ENCODE measurements at regions not wholly inside any gene's neighbourhood (a gene's known extent, or its start where the extent isn't known, plus 50 kb on each side); places are given as distances from the start of the nearest gene placed in this dataset.
"Not testable (repeated sequence)": the region's sequence is repeated elsewhere in the genome, so short reads cannot be mapped to it uniquely, and the experiment has no call there.

DNA sequence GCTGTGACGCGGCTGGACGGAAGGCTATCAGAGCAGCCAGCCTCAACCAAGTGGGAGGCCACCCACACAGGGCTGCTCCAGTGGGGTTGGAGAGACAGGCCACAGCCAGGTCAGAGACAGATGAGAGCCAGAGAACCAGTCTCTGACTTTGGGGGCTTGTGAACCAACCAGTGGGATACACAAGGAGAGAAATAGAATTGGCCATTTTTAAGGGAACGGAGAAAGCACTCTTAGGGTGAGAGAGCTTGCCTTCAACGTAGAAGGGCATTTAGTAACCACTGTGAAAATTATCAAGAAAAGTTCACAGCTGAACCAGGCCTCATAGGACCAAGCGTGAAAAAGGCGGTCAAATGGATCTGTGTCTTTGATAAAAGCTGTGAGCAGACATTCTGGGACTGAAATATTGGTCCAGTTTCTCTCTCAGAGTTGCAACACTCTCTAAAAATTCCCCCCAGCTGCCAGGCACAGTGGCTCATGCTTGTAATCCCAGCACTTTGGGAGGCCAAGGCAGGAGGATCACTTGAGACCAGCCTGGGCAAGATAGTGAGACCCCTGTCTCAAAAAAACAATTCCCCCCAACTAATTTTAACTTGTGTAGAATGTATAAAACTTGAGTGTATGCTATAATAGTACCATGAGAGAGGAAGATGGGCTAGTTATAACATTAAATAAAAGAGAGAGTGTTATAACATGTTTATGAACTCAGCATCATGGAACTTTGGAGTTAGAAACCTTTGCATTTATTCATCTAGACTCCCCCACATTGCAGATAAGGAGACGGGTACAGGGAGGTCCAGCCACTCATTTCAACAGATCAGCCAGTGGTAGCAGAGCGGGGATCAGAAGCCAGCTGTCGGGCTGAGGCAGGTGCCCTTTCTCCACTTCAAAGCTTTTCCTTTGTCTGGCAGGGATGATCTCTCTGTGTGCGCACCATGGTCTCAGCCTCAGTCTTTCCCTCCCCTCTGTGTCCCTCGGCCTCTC lies 132.2 kb downstream of the NPIPB11 start:
- DNase-seq (ENCODE audit: low spot score): not testable (repeated sequence)

DNA sequence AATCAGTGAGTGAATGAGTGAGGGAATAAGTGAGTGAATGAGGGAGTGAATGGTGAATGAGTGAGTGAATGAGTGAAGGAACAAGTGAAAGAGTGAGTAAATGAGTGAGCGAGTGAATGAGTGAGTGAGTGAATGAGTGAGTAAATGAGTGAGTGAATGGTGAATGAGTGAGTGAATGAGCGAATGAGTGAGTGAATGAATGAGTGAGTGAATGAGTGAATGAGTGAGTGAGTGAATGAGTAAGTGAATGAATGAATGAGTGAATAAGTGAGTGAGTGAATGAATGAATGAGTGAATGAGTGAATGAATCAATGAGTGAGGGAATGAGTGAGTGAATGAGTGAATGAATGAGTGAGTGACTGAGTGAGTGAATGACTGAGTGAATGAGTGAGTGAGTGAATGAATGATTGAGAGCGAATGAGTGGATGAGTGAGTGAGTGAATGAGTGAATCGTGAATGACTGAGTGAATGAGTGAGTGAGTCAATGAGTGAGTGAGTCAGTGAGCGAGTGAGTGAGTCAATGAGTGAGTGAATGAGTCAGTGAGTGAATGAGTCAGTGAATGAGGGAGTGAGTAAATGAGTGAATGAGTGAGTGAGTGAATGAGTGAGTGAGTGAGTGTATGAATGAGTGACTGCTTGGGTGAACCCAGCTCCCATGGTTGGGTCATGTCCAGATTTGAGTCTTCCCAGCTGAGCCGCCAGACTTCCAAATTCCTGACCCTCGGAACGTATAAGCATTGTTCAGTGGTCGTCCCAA lies 133.0 kb downstream of the NPIPB11 start:
- not testable (repeated sequence) for DNase-seq (ENCODE audit: low spot score)

DNA sequence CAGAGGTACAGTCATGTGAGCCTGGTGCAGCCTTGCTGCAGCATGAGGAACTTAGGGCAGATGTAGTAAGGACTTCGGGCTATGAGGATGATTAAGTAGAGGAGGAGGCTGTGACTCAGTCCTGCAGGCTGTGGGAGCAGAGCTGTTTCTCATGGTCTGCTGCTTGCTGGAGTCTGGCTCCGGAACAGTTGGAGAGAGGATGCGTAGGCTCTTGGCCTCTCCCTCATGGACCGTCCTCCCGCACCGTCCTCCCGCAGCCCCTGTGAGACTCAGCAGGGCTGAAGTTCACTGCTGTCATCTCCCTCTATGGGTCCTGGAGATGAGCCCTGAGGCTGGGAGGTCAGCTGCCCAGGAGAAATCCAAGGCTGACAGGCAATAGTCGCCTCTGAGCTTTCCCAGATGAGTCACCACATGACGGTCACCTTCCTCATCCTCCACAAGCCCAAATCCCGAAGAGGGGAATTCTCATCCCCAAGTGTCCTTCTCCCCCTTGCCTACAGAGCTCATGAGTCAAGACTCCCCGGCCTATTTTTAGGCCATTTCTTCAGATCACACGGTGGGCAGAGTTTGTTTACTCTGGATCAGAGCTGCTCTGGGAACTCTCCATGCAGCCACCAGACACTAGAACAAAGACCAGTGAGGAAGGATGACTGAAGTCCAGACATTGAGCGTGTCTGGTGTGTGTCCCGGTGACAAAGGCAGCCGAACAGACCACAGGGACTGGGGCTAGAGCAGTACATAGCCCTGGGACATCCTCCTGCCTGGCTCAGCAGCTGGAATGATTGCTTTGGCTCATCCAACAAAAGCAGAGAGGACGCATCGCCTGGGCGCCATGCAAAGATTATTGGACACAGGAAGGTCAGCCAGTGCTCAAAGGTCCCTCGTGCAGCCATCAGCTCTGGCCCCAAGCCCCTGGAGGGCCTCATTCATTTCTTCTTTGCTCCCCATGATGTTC lies 134.5 kb downstream of the NPIPB11 start:
- not testable (repeated sequence) for DNase-seq (ENCODE audit: low spot score)

DNA sequence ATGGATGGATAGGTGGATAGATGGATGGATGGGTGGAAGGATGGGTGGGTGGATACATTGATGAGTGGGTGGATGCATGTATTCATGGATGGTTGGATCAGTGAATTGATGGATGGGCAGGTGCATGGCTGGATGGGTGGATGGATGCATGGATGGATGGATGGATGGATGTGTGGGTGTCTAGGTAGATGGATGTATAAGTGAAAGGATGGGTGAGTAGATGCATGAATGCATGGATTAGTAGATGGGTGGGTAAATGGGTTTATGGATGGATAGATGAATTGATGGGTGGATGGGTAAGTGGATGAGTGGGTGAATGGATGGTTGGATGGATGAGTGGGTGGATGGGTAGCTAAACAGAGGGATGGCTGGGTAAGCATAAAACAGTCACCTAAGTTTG lies 135.6 kb downstream of the NPIPB11 start:
- DNase-seq (ENCODE audit: low spot score): not testable (repeated sequence)

DNA sequence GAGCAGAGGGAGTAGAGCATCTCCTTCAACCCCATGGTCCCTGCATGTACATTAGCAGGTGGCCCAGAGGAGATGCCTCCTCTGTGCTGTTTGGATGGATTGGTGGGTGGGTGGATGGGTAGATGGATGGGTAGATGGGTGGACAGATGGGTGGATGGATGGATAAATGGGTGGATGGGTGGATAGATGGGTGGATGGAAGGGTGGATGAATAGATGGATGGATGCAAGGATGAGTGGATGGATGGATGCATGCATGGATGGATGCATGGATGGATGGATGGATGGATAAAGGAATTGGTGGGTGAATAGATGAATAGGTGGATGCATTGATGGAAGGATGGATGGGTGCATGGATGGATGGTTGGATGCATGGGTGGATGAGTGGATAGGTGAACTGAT lies 136.5 kb downstream of the NPIPB11 start:
- not testable (repeated sequence) for DNase-seq (ENCODE audit: low spot score)

DNA sequence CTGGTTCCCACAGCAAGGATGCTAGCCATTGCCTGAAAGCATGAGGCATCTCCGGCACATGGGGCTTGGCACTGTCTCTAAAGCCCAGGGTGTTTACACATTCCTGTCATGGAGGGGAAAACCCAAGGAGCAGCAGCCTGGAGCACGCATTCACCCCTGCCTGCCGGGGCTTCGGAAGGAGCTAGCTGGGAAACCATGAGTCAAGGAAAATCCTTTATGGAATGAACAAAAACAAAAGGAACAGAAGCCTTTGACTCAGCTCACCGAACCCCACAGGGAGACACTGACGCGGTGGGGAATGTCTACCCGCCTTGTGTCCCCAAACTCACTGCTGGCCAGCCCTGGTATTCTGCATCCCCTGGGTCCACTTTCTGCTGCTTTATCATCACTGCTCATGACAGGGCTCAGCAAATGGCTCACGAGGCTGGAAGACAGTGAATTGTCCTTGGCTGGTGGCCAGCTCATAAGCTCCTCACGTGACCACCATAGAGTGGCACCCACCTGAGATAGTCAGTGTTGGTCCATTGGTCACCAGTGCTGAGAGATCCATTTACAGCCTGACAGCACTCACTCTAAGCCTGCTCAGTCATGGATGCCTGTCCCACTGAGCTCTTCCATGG lies 137.2 kb downstream of the NPIPB11 start:
- DNase-seq (ENCODE audit: low spot score): not testable (repeated sequence)

DNA sequence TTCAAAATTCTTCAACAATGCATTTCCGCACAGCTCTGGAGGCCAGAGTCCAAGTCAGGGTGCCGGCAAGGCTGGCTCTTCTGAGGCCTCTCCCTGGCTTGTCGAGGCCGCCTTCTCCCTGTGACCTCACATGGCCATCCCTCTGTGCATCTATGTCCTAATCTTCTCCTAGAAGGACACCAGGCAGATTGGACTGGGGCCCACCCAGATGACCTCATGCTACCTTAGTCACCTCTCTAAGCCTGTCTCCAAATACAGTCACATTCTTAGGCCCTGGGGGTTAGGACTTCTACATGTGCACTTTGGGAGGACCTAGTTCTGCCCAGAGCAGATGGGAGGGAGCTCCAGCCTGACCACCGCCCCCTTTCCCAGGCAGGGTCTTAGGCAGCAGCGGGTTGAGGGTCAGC lies 137.7 kb downstream of the NPIPB11 start:
- not testable (repeated sequence) for DNase-seq (ENCODE audit: low spot score)

DNA sequence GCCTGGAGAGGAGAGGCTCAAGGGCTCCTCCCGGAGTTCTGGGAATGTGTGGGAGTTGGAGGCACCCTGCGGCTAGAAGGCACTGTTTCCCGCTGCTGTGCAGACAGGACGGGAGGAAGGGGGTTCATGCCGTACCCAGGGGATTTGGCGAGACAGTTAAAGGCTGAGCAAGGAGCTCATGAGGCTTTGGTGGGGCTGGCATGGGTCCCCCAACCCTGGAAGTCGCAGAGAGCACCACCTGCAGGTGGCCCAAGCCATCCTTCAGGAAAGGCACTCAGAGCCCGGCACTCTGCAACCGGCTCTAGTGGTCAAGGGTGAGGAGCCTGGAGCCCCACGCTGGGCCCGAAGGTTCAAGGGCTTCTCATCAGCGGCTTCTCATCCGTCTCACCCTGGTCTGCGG lies 138.2 kb downstream of the NPIPB11 start:
- not testable (repeated sequence) for DNase-seq (ENCODE audit: low spot score)

DNA sequence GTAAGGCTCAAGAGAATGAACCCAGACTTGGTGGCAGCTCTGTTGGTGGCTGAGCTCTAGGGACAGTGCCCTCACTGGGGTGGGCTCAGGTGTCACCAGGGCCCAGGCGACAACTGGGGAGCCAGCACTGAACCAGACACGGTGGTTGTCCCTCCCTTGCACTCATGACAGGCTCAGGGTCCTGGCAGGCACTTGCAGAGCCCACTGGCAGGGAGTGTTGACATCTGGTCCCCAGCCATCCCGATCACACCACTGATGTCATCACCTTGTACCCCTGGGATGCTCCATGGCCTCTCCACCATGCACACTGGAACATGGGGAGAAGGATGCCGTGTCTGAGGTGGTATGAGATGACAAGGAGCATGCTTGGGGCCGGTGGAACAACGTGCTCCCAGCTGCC lies 138.6 kb downstream of the NPIPB11 start:
- not testable (repeated sequence) for DNase-seq (ENCODE audit: low spot score)

DNA sequence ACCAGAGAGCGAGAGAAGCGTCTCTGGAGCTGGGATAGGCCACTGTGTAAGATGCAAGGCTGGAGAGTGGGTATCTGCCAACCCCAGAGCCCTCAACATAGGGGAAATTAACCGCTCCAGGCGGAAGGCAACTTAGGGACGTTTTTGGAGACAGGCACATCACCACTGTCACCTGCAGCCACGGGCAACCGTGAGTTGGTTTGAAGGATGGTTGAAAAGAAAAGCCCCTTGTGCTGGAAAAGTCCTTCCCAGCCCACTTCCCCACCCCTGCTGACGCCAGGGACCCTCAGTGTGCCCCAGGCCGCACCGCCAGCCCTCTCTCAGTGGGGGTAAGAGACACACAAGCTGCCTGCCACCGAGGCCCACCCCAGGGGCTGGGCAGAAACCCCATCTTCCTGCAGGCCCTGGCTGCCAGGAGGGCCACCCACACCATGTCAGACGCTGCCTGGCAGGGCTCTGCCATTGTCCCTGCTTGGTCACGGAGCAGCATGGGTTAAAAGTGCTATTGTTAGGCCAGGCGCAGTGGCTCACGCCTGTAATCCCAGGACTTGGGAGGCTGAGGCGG lies 139.4 kb downstream of the NPIPB11 start:
- not testable (repeated sequence) for DNase-seq (ENCODE audit: low spot score)

DNA sequence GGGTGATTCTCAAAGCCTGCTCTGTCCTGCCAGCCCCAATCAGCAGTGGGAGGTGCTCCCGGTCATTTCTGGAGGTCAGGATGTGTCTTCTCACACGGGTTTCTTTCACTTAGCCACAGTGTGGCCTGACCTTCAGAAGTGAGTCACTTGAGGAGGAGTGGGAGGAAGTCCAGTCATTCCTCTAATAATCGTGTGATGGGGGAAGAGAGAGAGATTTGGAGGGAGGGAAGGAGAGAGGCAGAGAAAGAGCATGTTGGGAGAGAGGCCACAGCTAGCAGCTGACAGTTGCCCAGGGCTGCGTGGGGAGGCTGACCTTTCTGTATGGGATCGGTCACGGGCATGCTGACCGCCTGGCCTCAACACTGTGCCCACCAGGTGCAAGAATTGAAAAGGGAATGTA lies 139.9 kb downstream of the NPIPB11 start:
- not testable (repeated sequence) for DNase-seq (ENCODE audit: low spot score)

DNA sequence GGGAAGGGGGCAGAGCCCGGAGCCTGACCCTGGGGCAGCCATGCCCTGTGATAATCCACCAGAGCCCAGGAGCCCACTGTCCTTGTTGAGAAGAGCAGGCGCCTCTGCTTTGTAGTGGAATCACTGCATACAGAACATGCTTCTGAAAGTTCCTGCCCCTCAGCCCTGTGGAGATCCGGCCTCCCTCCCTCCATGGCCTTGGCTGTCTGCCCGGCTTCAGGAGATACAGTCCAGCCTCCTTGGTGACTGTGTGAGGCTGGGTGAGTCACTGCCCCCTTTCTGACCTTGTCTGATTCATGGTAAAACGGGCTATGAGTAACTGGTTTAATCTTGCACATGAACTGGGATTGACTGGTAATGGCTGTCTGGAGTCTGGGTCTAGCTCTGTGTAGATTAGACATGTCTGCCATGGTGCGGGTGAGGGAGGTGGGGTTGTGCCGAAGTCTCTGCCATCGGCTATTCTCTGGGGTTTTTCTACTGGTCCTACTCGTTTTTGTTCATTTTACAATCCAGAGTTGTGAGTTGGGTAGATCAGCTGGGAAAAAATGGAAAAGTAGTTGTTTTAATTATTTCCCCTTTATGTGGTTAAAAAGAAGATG lies 141.2 kb downstream of the NPIPB11 start:
- peak; percentile 91 for DNase-seq (ENCODE audit: low spot score)

DNA sequence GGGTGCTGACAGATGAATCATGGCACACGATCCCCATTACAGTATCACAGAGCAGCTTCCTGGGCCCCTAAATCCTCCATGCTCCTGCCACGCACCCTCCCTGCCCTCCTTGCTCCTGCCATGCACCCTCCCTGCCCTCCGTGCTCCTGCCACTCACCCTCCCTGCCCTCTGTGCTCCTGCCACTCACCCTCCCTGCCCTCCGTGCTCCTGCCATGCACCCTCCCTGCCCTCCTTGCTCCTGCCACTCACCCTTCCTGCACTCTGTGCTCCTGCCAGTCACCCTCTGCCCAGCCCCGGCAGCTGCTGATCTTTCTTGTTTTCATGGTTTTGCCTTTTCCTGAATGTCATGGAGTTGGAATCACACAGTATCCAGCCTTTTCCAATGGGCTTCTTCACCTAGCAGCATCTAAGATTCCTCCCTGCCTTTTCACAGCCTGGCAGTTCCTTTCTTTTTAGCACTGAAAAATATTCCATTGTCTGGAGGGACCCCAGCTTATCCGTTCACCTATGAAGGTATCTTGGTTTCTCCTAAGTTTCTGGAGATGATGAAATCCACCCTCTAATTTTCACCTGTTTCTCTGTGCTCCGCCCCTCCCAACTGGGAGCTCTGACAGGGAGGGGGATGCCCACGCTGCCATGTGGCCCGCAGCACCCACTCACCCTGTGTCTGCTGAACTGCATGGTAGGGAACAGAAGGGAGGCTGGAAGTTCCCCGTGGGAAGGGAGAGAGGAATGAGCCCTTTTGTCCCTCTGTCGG lies 142.3 kb downstream of the NPIPB11 start:
- not testable (repeated sequence) for DNase-seq (ENCODE audit: low spot score)

DNA sequence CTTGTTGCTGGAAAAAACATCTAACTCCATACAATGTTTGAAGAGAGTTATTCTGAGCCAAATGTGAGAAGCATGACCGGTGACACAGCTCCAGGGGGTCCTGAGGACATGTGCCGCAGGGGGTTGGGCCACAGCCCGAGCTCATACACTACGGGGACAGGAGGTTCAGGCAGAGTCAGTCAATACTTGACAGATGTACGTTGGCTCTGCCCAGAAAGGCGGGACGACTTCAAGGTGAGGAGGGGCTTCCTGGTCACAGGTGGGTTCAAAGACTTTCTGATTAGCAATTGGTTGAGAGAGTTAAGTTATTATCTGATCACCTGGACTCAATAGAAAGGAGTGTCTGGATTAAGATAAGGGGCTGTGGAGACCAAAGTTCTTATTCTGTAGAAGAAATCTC lies 143.8 kb downstream of the NPIPB11 start:
- DNase-seq (ENCODE audit: low spot score): not testable (repeated sequence)

DNA sequence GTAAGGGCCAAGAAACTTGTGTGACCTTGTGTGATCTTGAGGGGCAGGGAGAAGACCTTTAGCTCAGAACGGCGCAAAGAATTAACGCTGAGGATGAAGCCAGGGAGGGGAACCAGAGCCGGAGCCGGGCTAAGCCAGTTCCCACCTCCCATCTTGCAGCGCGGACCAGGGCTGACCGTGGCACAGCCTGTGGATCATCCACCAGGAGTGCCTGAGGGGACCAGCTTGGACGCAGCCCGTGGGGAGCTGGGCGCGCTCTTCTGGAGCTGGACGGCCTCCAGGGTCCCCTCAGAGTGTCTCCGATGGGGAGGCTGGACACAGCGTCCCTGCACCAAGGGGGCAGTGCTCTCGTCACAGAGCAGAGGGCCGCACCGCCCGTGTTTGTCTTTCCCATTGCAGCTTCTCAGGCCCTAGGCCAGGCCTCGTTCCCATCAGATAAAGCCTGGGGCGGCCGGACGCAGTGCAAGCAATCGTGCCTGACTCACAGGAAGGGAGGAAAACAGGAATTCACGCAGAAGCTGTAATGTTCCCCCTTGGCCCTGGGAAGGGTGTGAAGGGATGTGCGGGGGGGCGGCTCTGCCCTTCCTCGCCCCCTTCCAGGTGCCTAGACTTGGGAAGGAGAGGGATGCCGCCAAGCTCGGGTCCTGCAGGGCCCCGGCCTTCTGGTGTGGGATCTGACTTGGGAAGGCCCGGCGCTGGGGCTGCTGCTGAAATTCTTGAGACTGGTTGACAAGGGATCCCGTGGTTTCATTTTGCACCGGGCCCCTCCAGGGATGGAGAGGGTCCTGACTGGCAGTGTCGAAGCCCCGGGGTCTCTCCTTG lies 144.9 kb downstream of the NPIPB11 start:
- DNase-seq (ENCODE audit: low spot score): not testable (repeated sequence)

DNA sequence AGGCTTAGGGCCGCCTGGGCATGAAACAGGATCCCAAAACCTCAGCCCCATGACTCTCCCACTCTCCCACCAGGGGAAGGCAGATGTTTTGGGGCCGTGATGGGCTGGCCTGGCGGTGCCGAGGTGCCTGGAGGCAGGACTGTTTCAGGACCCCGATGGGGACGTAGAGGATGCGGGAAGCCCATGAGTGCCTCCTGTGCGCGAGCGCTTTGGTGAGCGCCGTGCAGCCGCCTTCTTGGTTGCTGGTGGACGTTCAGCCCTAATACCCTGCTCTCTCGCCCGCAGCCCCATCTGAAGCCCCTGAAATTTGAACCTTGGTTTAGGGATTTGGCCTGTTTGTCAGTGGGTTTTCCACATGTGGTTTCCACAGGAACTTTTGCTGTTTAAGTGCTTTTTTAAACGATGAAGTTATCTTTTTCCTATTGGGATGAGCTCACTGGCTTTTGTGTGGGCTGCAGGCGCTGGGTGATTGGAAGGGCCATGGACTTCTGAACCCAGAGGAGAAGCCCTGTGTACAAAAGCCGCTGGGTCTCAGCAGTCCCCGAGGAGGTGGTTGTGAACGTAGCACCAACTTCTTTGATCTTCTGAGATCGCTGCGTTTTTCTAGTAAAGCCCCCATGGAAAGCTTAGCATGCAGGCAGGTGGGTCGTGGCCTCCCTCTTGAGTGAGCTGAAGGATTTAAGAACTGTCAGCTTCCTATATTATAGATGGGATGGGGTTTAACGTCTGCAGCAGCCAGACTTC lies 145.7 kb downstream of the NPIPB11 start:
- DNase-seq (ENCODE audit: low spot score): not testable (repeated sequence)

DNA sequence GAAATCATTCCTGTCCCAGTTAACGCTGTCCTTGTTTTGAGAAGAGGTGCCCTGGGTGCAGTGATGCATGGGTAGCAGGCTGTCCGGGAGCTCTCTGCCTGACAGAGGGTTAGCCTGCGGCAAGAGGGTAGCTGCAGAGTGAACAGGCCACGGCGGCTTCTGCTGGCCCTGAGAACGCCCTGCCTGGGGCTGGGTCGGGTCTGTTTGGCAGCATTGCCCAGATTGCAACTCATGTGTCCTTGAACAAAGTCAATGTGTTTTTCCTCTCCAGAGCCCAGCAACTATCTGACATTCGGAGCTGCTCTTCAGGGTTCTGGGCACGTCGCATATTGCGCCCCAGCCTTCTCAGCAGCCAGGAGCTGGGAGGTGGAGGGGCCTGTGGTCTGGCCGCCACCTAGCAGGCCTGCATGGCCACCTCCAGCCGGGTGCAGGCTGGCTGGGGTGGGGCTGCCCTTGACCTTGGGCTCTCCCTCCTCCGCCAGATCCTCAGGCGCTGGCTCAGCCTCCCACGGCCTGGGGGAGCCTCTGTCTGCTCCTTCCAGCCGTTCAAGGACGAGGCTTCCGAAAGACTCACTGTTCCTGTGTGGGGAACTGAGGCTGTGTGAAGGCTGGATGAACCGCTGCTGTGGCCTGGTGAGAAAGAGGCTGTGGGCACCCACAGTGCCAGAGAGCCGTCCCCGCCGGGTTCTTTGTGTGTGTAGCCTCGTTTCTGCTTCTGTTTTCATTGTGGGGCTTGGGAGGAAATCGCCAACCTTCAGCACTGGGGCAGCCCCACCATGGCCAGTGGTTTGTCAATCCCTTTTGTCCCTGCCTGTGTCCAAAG lies 146.7 kb downstream of the NPIPB11 start:
- not testable (repeated sequence) for DNase-seq (ENCODE audit: low spot score)

Measured in HT-29 (cell line).